PFSK-1 (cell line): ENCODE measurements at regions not wholly inside any gene's neighbourhood (a gene's known extent, or its start where the extent isn't known, plus 50 kb on each side); places are given as distances from the start of the nearest gene placed in this dataset.

Source experiments
- FOXP2 ChIP-seq: optimal IDR thresholded peaks from 2 replicates; pipeline ENCODE3; 2011; ENCODE audit warnings: borderline replicate concordance, control low read depth, inconsistent platforms; ENCODE audit not compliant: insufficient read depth; ENCODE audit errors: extremely low read length, extremely low read depth
- POLR2AphosphoS5 ChIP-seq: IDR thresholded peaks from 2 replicates; pipeline ENCODE4 v1.6.1; 2012; ENCODE audit warnings: low read depth, mild to moderate bottlenecking, control low read depth, low read length, moderate library complexity
- REST ChIP-seq, 2 experiments: IDR thresholded peaks; 2 replicates each; pipeline versions ENCODE4 v1.6.1 to v1.8.0; 2011 to 2012; ENCODE audit warnings: low read depth in 2 of 2, low read length in 2 of 2, control low read depth in 1 of 2, inconsistent platforms in 1 of 2, mild to moderate bottlenecking in 1 of 2, moderate library complexity in 1 of 2; ENCODE audit not compliant: insufficient read depth in 1 of 2
- SIN3A ChIP-seq: IDR thresholded peaks from 2 replicates; pipeline ENCODE4 v1.6.1; 2012; ENCODE audit warnings: mild to moderate bottlenecking, low read length, moderate library complexity, borderline replicate concordance; ENCODE audit not compliant: insufficient read depth
- TAF1 ChIP-seq: IDR thresholded peaks from 2 replicates; pipeline ENCODE4 v1.6.1; 2012; ENCODE audit warnings: low read length, control low read depth, borderline replicate concordance; ENCODE audit not compliant: insufficient read depth

GRCh38 chr13:80441968-80442367 is 101.0 kb upstream of the SPRY2 start:
- TF ChIP-seq POLR2AphosphoS5 (no peak), REST (IDR thresholded peaks at IDR 0.05; ENCODE audit: insufficient read depth in 1 of 2, low read depth in 2 of 2, low read length in 2 of 2) (no peak), FOXP2 (no peak), SIN3A (no peak), TAF1 (no peak)

GRCh38 chr13:80438521-80438920 is 97.6 kb upstream of the SPRY2 start:
- TF ChIP-seq POLR2AphosphoS5 (no peak), REST (IDR thresholded peaks at IDR 0.05; ENCODE audit: insufficient read depth in 1 of 2, low read depth in 2 of 2, low read length in 2 of 2) (no peak), FOXP2 (no peak), TAF1 (no peak), SIN3A (no peak)

GRCh38 chr13:80437231-80437630 is 96.3 kb upstream of the SPRY2 start:
- TF ChIP-seq SIN3A (no peak), REST (IDR thresholded peaks at IDR 0.05; ENCODE audit: insufficient read depth in 1 of 2, low read depth in 2 of 2, low read length in 2 of 2) (no peak), POLR2AphosphoS5 (no peak), FOXP2 (no peak), TAF1 (no peak)

- TF ChIP-seq SIN3A (0 out of 2 replicates have a peak, but pooled peaks have one; percentile 47), POLR2AphosphoS5 (peak; percentile 68), TAF1 (no peak), REST (IDR thresholded peaks at IDR 0.05; ENCODE audit: insufficient read depth in 1 of 2, low read depth in 2 of 2, low read length in 2 of 2) (peak in 1 of 2 experiments; percentile 62; a peak in 1 of 4 replicates), FOXP2 (no peak)
These were observed 95.7 kb upstream of the SPRY2 start for GRCh38 chr13:80436571-80437169.

- TF ChIP-seq SIN3A (no peak), POLR2AphosphoS5 (no peak), REST (IDR thresholded peaks at IDR 0.05; ENCODE audit: insufficient read depth in 1 of 2, low read depth in 2 of 2, low read length in 2 of 2) (no peak), TAF1 (no peak), FOXP2 (no peak)
These were observed 89.6 kb upstream of the SPRY2 start for GRCh38 chr13:80430561-80430960.
